ENCODE measurements at regions not wholly inside any gene's neighbourhood (a gene's known extent, or its start where the extent isn't known, plus 50 kb on each side); places are given as distances from the start of the nearest gene placed in this dataset.

- no peak for TF ChIP-seq CTCF (IDR thresholded peaks at IDR 0.05)
- peak; percentile 18 for TF ChIP-seq POLR2A (IDR thresholded peaks at IDR 0.05)
Observed at GRCh38 chr1:234975941-234976860, 152.4 kb downstream of the TOMM20 start.
